HepG2 (cell line): ENCODE measurements at regions not wholly inside any gene's neighbourhood (a gene's known extent, or its start where the extent isn't known, plus 50 kb on each side); places are given as distances from the start of the nearest gene placed in this dataset.

Experiments
- ATAC-seq: fragments of 200-7000 bp; cut with Tn5 transposase; 3 replicates; pipeline ENCODE4 v1.9.1; 2020; ENCODE audit warnings: mild to moderate bottlenecking, moderate library complexity
- BruUV-seq: library from RNA; stranded (reverse); fragments of 400-500 nt; replicated peaks from 2 replicates; lab custom pipeline; 2021; lab: Mats Ljungman, UMichigan
- CTCF ChIA-PET: fragments of 300-600 bp; formaldehyde crosslinking; extraction: SDS; loops from one replicate; lab custom pipeline; 2021; ENCODE audit warnings: low total read pairs, inconsistent platforms, low intra/inter-chr PET ratio; lab: Yijun Ruan, JAX
- POLR2A ChIA-PET: fragments of 350-600 bp; sonication (Branson Sonifier 250); formaldehyde crosslinking; loops from one replicate; lab custom pipeline; 2020; ENCODE audit warnings: antibody characterized with exemption, inconsistent platforms; lab: Yijun Ruan, JAX
- DNase-seq: peaks from one replicate; pipeline ENCODE4 v3.0.0-alpha.2; 2015; ENCODE audit warnings: low spot score
- FAIRE-seq: peaks from 3 replicates; lab custom pipeline; 2011; peaks lifted over from hg19 to GRCh38; lab: Jason Lieb, UNC
- H2AFZ ChIP-seq: one replicate; pipeline ENCODE4 v1.6.1; 2011; ENCODE audit warnings: low read length, inconsistent platforms
- H3K27ac ChIP-seq: fragments of 300-600 bp; 3 replicates; pipeline ENCODE4 v1.8.0; 2011; ENCODE audit warnings: mixed run types, mild to moderate bottlenecking, mixed read lengths, low read length, inconsistent platforms; ENCODE audit not compliant: insufficient read depth; ENCODE audit errors: extremely low read length
- H3K27me3 ChIP-seq, 2 experiments: fragments of 200-600 bp in 1 of 2; 2 replicates in 1 of 2; 3 replicates in 1 of 2; pipeline versions ENCODE4 v1.6.0 to v1.8.0; 2011; ENCODE audit warnings: low read length in 2 of 2, mild to moderate bottlenecking in 2 of 2, moderate library complexity in 2 of 2, inconsistent platforms in 1 of 2; ENCODE audit not compliant: insufficient read depth in 2 of 2, control insufficient read depth in 1 of 2
- H3K36me3 ChIP-seq, 2 experiments: fragments of 200-600 bp in 1 of 2; replicated peaks in 1 of 2; 2 replicates in 1 of 2; 3 replicates in 1 of 2; pipeline versions ENCODE4 v1.5.1 to v1.8.0; 2011; ENCODE audit warnings: low read length in 2 of 2, inconsistent platforms in 1 of 2; ENCODE audit not compliant: insufficient read depth in 2 of 2, control insufficient read depth in 1 of 2
- H3K4me1 ChIP-seq: 2 replicates; pipeline ENCODE4 v1.5.1; 2012; ENCODE audit warnings: low read length, inconsistent platforms; ENCODE audit not compliant: insufficient read depth
- H3K4me2 ChIP-seq: 2 replicates; pipeline ENCODE4 v1.6.0; 2011; ENCODE audit warnings: low read depth, low read length, inconsistent platforms
- H3K4me3 ChIP-seq, 3 experiments: fragments of 200-600 bp in 1 of 3; sonication (generic), shearing (Covaris generic) in 1 of 3; replicated peaks in 1 of 3; 2 replicates each; pipeline ENCODE4 v1.5.1; 2011 to 2016; ENCODE audit warnings: low read length in 3 of 3, inconsistent platforms in 2 of 3, low read depth in 2 of 3, mild to moderate bottlenecking in 2 of 3, control low read depth in 1 of 3, mixed read lengths in 1 of 3; ENCODE audit not compliant: insufficient read depth in 1 of 3
- H3K79me2 ChIP-seq: one replicate; pipeline ENCODE4 v1.6.1; 2011; ENCODE audit warnings: low read length, inconsistent platforms; ENCODE audit not compliant: insufficient read depth
- H3K9ac ChIP-seq: 2 replicates; pipeline ENCODE4 v1.6.0; 2011; ENCODE audit warnings: mild to moderate bottlenecking, low read depth, low read length, inconsistent platforms; ENCODE audit not compliant: insufficient read depth
- H3K9me3 ChIP-seq: 2 replicates; pipeline ENCODE4 v1.5.1; 2012; ENCODE audit warnings: mild to moderate bottlenecking, low read length
- H4K20me1 ChIP-seq: 2 replicates; pipeline ENCODE4 v1.6.0; 2011; ENCODE audit warnings: inconsistent platforms, mild to moderate bottlenecking, low read length, moderate library complexity; ENCODE audit not compliant: insufficient read depth
- GABPA ChIP-seq, 2 experiments: IDR thresholded peaks; 2 replicates each; pipeline ENCODE4 v1.6.1; 2011 to 2016; ENCODE audit warnings: low read depth in 2 of 2, low read length in 1 of 2, missing biosample characterization in 1 of 2, missing genetic modification characterization in 1 of 2
- HNRNPK ChIP-seq: fragments of 200-400 bp; formaldehyde crosslinking; IDR thresholded peaks from 2 replicates; pipeline ENCODE4 v1.6.1; 2018; ENCODE audit warnings: low read length, low read depth, moderate library complexity, mild to moderate bottlenecking; ENCODE audit not compliant: poor library complexity, severe bottlenecking
- NR1H2 ChIP-seq: sonication (generic); formaldehyde crosslinking; IDR thresholded peaks from 2 replicates; pipeline ENCODE4 v1.8.1; 2022; ENCODE audit warnings: low read depth, missing genetic modification reagents, borderline replicate concordance
- POLR2AphosphoS2 ChIP-seq: IDR thresholded peaks from 2 replicates; pipeline ENCODE4 v1.6.1; 2011; ENCODE audit warnings: low read depth, low read length, improper control_type of control experiment
- STAT5B ChIP-seq: sonication (generic); formaldehyde crosslinking; IDR thresholded peaks from 2 replicates; pipeline ENCODE4 v1.4.0; 2020; ENCODE audit warnings: missing genetic modification reagents
- TEF ChIP-seq: sonication (generic); formaldehyde crosslinking; IDR thresholded peaks from 2 replicates; pipeline ENCODE4 v1.5.0; 2020; ENCODE audit warnings: missing genetic modification reagents
- TERF1 ChIP-seq: sonication (generic); formaldehyde crosslinking; IDR thresholded peaks from 2 replicates; pipeline ENCODE4 v1.8.0; 2022; ENCODE audit warnings: mild to moderate bottlenecking, missing genetic modification reagents, moderate library complexity
- TRIM22 ChIP-seq: fragments of 450-650 bp; IDR thresholded peaks from 2 replicates; pipeline ENCODE4 v1.6.1; 2017
- XBP1 ChIP-seq: sonication (generic); formaldehyde crosslinking; IDR thresholded peaks from 2 replicates; pipeline ENCODE4 v1.5.0; 2020; ENCODE audit warnings: missing genetic modification reagents
- ZNF276 ChIP-seq: sonication (generic); formaldehyde crosslinking; IDR thresholded peaks from 2 replicates; pipeline ENCODE4 v1.4.0; 2020; ENCODE audit warnings: mild to moderate bottlenecking, low read depth, missing genetic modification reagents
- ZNF296 ChIP-seq: sonication (generic); formaldehyde crosslinking; conservative IDR thresholded peaks from 2 replicates; pipeline ENCODE4 v1.5.0; 2020; ENCODE audit warnings: mild to moderate bottlenecking, missing genetic modification reagents
- ZNF451 ChIP-seq: sonication (generic); formaldehyde crosslinking; IDR thresholded peaks from 2 replicates; pipeline ENCODE4 v1.5.0; 2020; ENCODE audit warnings: mild to moderate bottlenecking, missing genetic modification reagents
- ZNF614 ChIP-seq: IDR thresholded peaks from 2 replicates; pipeline ENCODE4 v1.6.1; 2018; ENCODE audit warnings: missing biosample characterization, missing genetic modification reagents, inconsistent platforms, borderline replicate concordance
- ZNF691 ChIP-seq: sonication (generic); formaldehyde crosslinking; IDR thresholded peaks from 2 replicates; pipeline ENCODE4 v1.4.0; 2020; ENCODE audit warnings: missing genetic modification reagents, low read depth, mild to moderate bottlenecking, borderline replicate concordance
- ZNF772 ChIP-seq: sonication (generic); formaldehyde crosslinking; IDR thresholded peaks from 2 replicates; pipeline ENCODE4 v1.5.0; 2020; ENCODE audit warnings: mild to moderate bottlenecking, missing genetic modification reagents
- ZNF891 ChIP-seq: sonication (generic); formaldehyde crosslinking; IDR thresholded peaks from 2 replicates; pipeline ENCODE4 v1.5.0; 2020; ENCODE audit warnings: mild to moderate bottlenecking, missing genetic modification reagents
- ZSCAN5A ChIP-seq: sonication (generic); formaldehyde crosslinking; IDR thresholded peaks from 2 replicates; pipeline ENCODE4 v1.8.0; 2022; ENCODE audit warnings: mild to moderate bottlenecking, missing genetic modification reagents, borderline replicate concordance
- WGBS: methylation state at CpG from one replicate; pipeline ENCODE4 v1.1.6; 2017; ENCODE audit warnings: low lambda C conversion rate; 5-methylcytosine and 5-hydroxymethylcytosine counted together
- in situ Hi-C: cut with HindIII; loops from 2 replicates; pipeline ENCODE4 v1.10.0; 2017; ENCODE audit warnings: low pct_unique_long_range_greater_than_20kb; ENCODE audit not compliant: extremely low pct_ligation_motif_present
- intact Hi-C: fragments of 100-400 bp; cut with micrococcal nuclease; formaldehyde crosslinking; loops from one replicate; pipeline ENCODE4 v1.10.0; 2022; ENCODE audit not compliant: unreplicated experiment

GRCh38 chr1:71296551-71297134 lies 215.8 kb upstream of the ZRANB2 start:
- WGBS, result 0% methylated on average over 2 of the region's 2 CpGs
- no peak for FAIRE-seq
- no peak overlapping the region for H3K4me3 ChIP-seq
- ChIA-PET CTCF (no interaction called here), POLR2A (no interaction called here)
- DNase-seq, result no peak
- H3K4me2 ChIP-seq, result no peak overlapping the region
- no peaks in the 10 kb centered on the region for H3K36me3 ChIP-seq
- no peaks in the 10 kb centered on the region for H3K27me3 ChIP-seq
- BruUV-seq, result no TSS peak
- no peak for ATAC-seq
- no peak overlapping the region for H3K9ac ChIP-seq
- in situ Hi-C loops, result loop anchor here (10.0 kb wide), 1 partner anchor 62 kb away; no protein-coding TSS in a partner anchor
- H3K4me1 ChIP-seq, result no peaks in the 10 kb centered on the region
- intact Hi-C loops, result no loop called here
- peaks cover 88% of the 10 kb centered on the region for H3K9me3 ChIP-seq
- no peak overlapping the region for H3K27ac ChIP-seq
- no peak overlapping the region for H2AFZ ChIP-seq
- no peaks in the 10 kb centered on the region for H3K79me2 ChIP-seq
- H4K20me1 ChIP-seq, result no peaks in the 10 kb centered on the region
- TF ChIP-seq ZNF691 (CRISPR knock-in tag) (no peak), STAT5B (no peak), ZNF772 (CRISPR knock-in tag) (no peak), XBP1 (CRISPR knock-in tag) (no peak), ZSCAN5A (CRISPR knock-in tag) (no peak), ZNF614 (CRISPR knock-in tag) (no peak), TRIM22 (no peak), ZNF276 (CRISPR knock-in tag) (no peak), POLR2AphosphoS2 (no peak), NR1H2 (CRISPR knock-in tag) (no peak), TERF1 (CRISPR knock-in tag) (no peak), ZNF451 (no peak), ZNF891 (CRISPR knock-in tag) (no peak), TEF (no peak), GABPA (IDR thresholded peaks at IDR 0.05; ENCODE audit: low read depth, low read length) (no peak), GABPA (CRISPR knock-in tag; IDR thresholded peaks at IDR 0.05; ENCODE audit: low read depth) (no peak), ZNF296 (CRISPR knock-in tag) (no peak), HNRNPK (no peak)
